Peyer's patch (tissue), 4 donors: ENCODE measurements at regions not wholly inside any gene's neighbourhood (a gene's known extent, or its start where the extent isn't known, plus 50 kb on each side); places are given as distances from the start of the nearest gene placed in this dataset.

Experiments
- DNase-seq, 3 donors: peaks; one replicate each; pipeline ENCODE4 v3.0.0-alpha.2; 2017 to 2019
- H3K27ac ChIP-seq, 4 donors: fragments of 200-600 bp; sonication (generic); one replicate each; pipeline ENCODE4 v1.5.1; 2016 to 2019
- H3K27me3 ChIP-seq, 2 donors: fragments of 200-600 bp; sonication (generic); one replicate each; pipeline ENCODE4 v1.5.1; 2019
- H3K36me3 ChIP-seq, 3 donors: fragments of 200-600 bp; sonication (generic); one replicate each; pipeline ENCODE4 v1.5.1; 2016 to 2019
- H3K4me1 ChIP-seq, 4 donors: fragments of 200-600 bp; sonication (generic); one replicate each; pipeline ENCODE4 v1.5.1; 2016 to 2019
- H3K4me3 ChIP-seq, 4 donors: fragments of 200-600 bp; sonication (generic); 1 replicate in 3 of 4; 2 replicates in 1 of 4; pipeline ENCODE4 v1.5.1; 2016 to 2019; ENCODE audit warnings: mild to moderate bottlenecking in 1 of 4
- H3K9me3 ChIP-seq, 4 donors: fragments of 200-600 bp; sonication (generic); one replicate each; pipeline ENCODE4 v1.5.1; 2016 to 2019; ENCODE audit warnings: mild to moderate bottlenecking in 1 of 4
- CTCF ChIP-seq, 6 experiments: fragments of 450-650 bp in 4 of 6; fragments of 200-600 bp in 2 of 6; sonication (generic) in 1 of 6; IDR thresholded peaks; one replicate each; pipeline ENCODE4 v1.5.1; 2017 to 2019; ENCODE audit warnings: antibody characterized with exemption in 6 of 6, mild to moderate bottlenecking in 3 of 6, moderate library complexity in 1 of 6
- POLR2A ChIP-seq, 2 donors: fragments of 450-650 bp; IDR thresholded peaks; one replicate each; pipeline ENCODE4 v1.5.1; 2017; ENCODE audit warnings: antibody characterized with exemption in 2 of 2, mild to moderate bottlenecking in 2 of 2, moderate library complexity in 2 of 2

- no peak for DNase-seq
These were observed 317.0 kb upstream of the RRP15 start for GRCh38 chr1:217968085-217968484.

GRCh38 chr1:217969428-217969827 lies 315.7 kb upstream of the RRP15 start:
- H3K36me3 ChIP-seq = no peaks in the 10 kb centered on the region
- H3K9me3 ChIP-seq = no peaks in the 10 kb centered on the region
- no peaks in the 10 kb centered on the region for H3K27me3 ChIP-seq
- no peak for DNase-seq
- H3K4me1 ChIP-seq = no peaks in the 10 kb centered on the region
- no peak for TF ChIP-seq CTCF (IDR thresholded peaks at IDR 0.05)
- no peak for TF ChIP-seq POLR2A (IDR thresholded peaks at IDR 0.05)
- H3K27ac ChIP-seq = no peak overlapping the region
- no peak overlapping the region for H3K4me3 ChIP-seq

More at GRCh38 chr1:217968085-217968484, 317.0 kb upstream of the RRP15 start:
- Histone ChIP-seq H3K36me3 (no peaks in the 10 kb centered on the region), H3K9me3 (no peaks in the 10 kb centered on the region), H3K4me1 (no peaks in the 10 kb centered on the region), H3K27me3 (no peaks in the 10 kb centered on the region), H3K27ac (no peak overlapping the region), H3K4me3 (no peak overlapping the region)
- TF ChIP-seq POLR2A (IDR thresholded peaks at IDR 0.05) (no peak), CTCF (IDR thresholded peaks at IDR 0.05) (no peak)

GRCh38 chr1:217977943-217978342 lies 307.1 kb upstream of the RRP15 start:
- no peaks in the 10 kb centered on the region for H3K4me1 ChIP-seq
- DNase-seq = no peak
- H3K9me3 ChIP-seq = no peaks in the 10 kb centered on the region
- no peaks in the 10 kb centered on the region for H3K36me3 ChIP-seq
- H3K27me3 ChIP-seq = no peaks in the 10 kb centered on the region
- H3K4me3 ChIP-seq = no peak overlapping the region
- TF ChIP-seq POLR2A (IDR thresholded peaks at IDR 0.05) = no peak
- no peak overlapping the region for H3K27ac ChIP-seq

- H3K36me3 ChIP-seq = no peaks in the 10 kb centered on the region
- H3K4me1 ChIP-seq = no peaks in the 10 kb centered on the region
- TF ChIP-seq CTCF (IDR thresholded peaks at IDR 0.05) = no peak
- TF ChIP-seq POLR2A (IDR thresholded peaks at IDR 0.05) = no peak
- no peak for DNase-seq
- H3K9me3 ChIP-seq = no peaks in the 10 kb centered on the region
- H3K4me3 ChIP-seq = no peak overlapping the region
- H3K27me3 ChIP-seq = no peaks in the 10 kb centered on the region
- no peak overlapping the region for H3K27ac ChIP-seq
These were observed 303.7 kb upstream of the RRP15 start for GRCh38 chr1:217981430-217981829.

GRCh38 chr1:217982331-217983050 lies 302.6 kb upstream of the RRP15 start:
- Histone ChIP-seq H3K27ac (no peak overlapping the region), H3K36me3 (no peaks in the 10 kb centered on the region), H3K9me3 (no peaks in the 10 kb centered on the region), H3K4me1 (no peaks in the 10 kb centered on the region), H3K27me3 (no peaks in the 10 kb centered on the region), H3K4me3 (no peak overlapping the region)
- no peak for TF ChIP-seq CTCF (IDR thresholded peaks at IDR 0.05)
- DNase-seq = no peak

- H3K27ac ChIP-seq = no peak overlapping the region
- no peaks in the 10 kb centered on the region for H3K36me3 ChIP-seq
- H3K9me3 ChIP-seq = no peaks in the 10 kb centered on the region
- no peaks in the 10 kb centered on the region for H3K27me3 ChIP-seq
- DNase-seq = no peak
- H3K4me1 ChIP-seq = no peaks in the 10 kb centered on the region
- TF ChIP-seq POLR2A (IDR thresholded peaks at IDR 0.05) (no peak), CTCF (IDR thresholded peaks at IDR 0.05) (no peak)
- H3K4me3 ChIP-seq = no peak overlapping the region
These were observed 302.1 kb upstream of the RRP15 start for GRCh38 chr1:217983051-217983375.
